ENCODE measurements at regions not wholly inside any gene's neighbourhood (a gene's known extent, or its start where the extent isn't known, plus 50 kb on each side); places are given as distances from the start of the nearest gene placed in this dataset.

GRCh38 chr17:65407017-65407416 is 154.4 kb downstream of the AXIN2 start:
- Histone ChIP-seq H3K9me3 (peaks cover 0 to 8% (median 0%) of the 10 kb centered on the region in 3 donors), H3K27ac (no peak overlapping the region), H3K4me1 (no peaks in the 10 kb centered on the region), H3K36me3 (no peaks in the 10 kb centered on the region), H3K4me3 (no peak overlapping the region), H3K27me3 (peaks cover 10% of the 10 kb centered on the region)
- no peak for TF ChIP-seq POLR2A (IDR thresholded peaks at IDR 0.05)
- no peak for TF ChIP-seq POLR2AphosphoS5 (IDR thresholded peaks at IDR 0.05)
- no peak for TF ChIP-seq EP300 (IDR thresholded peaks at IDR 0.05)
- no peak for TF ChIP-seq CTCF (IDR thresholded peaks at IDR 0.05)
- ATAC-seq = no peak
- 65 to 87% methylated on average over 4 of the region's 4 CpGs for WGBS, 2 donors (ENCODE audit: low coverage in 1 of 2)

- Histone ChIP-seq H3K27ac (no peak overlapping the region), H3K36me3 (no peaks in the 10 kb centered on the region), H3K4me1 (no peaks in the 10 kb centered on the region), H3K9me3 (peaks cover 0 to 7% (median 0%) of the 10 kb centered on the region in 3 donors), H3K4me3 (no peak overlapping the region), H3K27me3 (peaks cover 10% of the 10 kb centered on the region)
- 66 to 68% methylated on average over 3 of the region's 3 CpGs for WGBS, 2 donors (ENCODE audit: low coverage in 1 of 2)
- no peak for ATAC-seq
- no peak for TF ChIP-seq POLR2AphosphoS5 (IDR thresholded peaks at IDR 0.05)
- no peak for TF ChIP-seq EP300 (IDR thresholded peaks at IDR 0.05)
- TF ChIP-seq CTCF (IDR thresholded peaks at IDR 0.05) = no peak
- TF ChIP-seq POLR2A (IDR thresholded peaks at IDR 0.05) = no peak
Measured at GRCh38 chr17:65406552-65406951, 154.9 kb downstream of the AXIN2 start.

DNA sequence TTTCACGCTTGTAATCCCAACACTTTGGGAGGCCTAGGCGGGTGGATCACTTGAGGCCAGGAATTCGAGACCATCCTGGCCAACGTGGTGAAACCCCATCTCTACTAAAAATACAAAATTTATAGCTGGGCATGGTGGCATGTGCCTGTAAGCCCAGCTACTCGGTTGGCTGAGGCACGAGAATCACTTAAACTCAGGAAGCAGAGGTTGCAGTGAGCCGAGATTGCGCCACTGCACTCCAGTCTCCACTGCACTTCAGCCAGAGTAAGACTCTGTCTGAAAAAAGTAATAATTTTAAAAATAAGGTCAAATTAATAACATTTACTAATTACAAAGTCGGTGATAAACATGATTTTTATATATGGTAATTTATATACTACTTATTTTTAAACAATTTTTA is 155.9 kb downstream of the AXIN2 start:
- Histone ChIP-seq H3K27ac (no peak overlapping the region), H3K9me3 (no peaks in the 10 kb centered on the region), H3K4me1 (no peaks in the 10 kb centered on the region), H3K4me3 (no peak overlapping the region), H3K36me3 (no peaks in the 10 kb centered on the region), H3K27me3 (peaks cover 10% of the 10 kb centered on the region)
- TF ChIP-seq EP300 (IDR thresholded peaks at IDR 0.05) (no peak), POLR2AphosphoS5 (IDR thresholded peaks at IDR 0.05) (no peak), CTCF (IDR thresholded peaks at IDR 0.05) (no peak), POLR2A (IDR thresholded peaks at IDR 0.05) (no peak)
- 78 to 82% methylated on average over 9 of the region's 9 CpGs for WGBS, 2 donors (ENCODE audit: low coverage in 1 of 2)
- ATAC-seq = no peak

GRCh38 chr17:65404761-65405160 is 156.7 kb downstream of the AXIN2 start:
- Histone ChIP-seq H3K9me3 (no peaks in the 10 kb centered on the region), H3K27ac (no peak overlapping the region), H3K4me3 (no peak overlapping the region), H3K36me3 (no peaks in the 10 kb centered on the region), H3K27me3 (peaks cover 10% of the 10 kb centered on the region), H3K4me1 (no peaks in the 10 kb centered on the region)
- no peak for ATAC-seq
- no peak for TF ChIP-seq POLR2AphosphoS5 (IDR thresholded peaks at IDR 0.05)
- TF ChIP-seq POLR2A (IDR thresholded peaks at IDR 0.05) = no peak
- TF ChIP-seq EP300 (IDR thresholded peaks at IDR 0.05) = no peak
- no peak for TF ChIP-seq CTCF (IDR thresholded peaks at IDR 0.05)

DNA sequence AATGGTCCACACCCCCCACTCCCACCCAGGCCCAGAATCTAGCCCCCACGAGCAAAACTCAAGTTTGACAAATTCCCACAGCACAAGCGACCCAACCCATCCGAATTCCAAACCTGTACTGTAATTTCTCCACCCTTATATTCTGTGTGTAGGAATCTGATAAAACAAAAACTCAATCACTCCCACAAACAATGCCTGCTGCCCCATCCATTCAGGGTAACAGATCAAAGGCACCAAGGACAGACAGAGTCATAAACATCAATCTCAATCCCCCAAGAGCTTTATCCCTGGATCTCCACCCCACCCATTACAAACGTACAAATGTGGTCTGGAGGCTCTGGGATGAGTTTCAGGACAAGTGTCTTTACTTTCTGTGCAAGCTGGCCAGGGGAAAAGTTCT is 157.8 kb downstream of the AXIN2 start:
- TF ChIP-seq POLR2AphosphoS5 (IDR thresholded peaks at IDR 0.05) (no peak), POLR2A (IDR thresholded peaks at IDR 0.05) (no peak), EP300 (IDR thresholded peaks at IDR 0.05) (no peak), CTCF (IDR thresholded peaks at IDR 0.05) (no peak)
- peaks cover 10% of the 10 kb centered on the region for H3K27me3 ChIP-seq

More for the DNA sequence above, 157.8 kb downstream of the AXIN2 start:
- WGBS, 2 donors (ENCODE audit: low coverage in 1 of 2) = 60% methylated on average over 4 of the region's 4 CpGs; no CpG with 5 or more reads in 1 of the 2 donors
- H3K27ac ChIP-seq = no peak overlapping the region
- no peak for ATAC-seq
- no peaks in the 10 kb centered on the region for H3K36me3 ChIP-seq
- no peaks in the 10 kb centered on the region for H3K4me1 ChIP-seq
- no peak overlapping the region for H3K4me3 ChIP-seq
- no peaks in the 10 kb centered on the region for H3K9me3 ChIP-seq
